ENCODE measurements at regions not wholly inside any gene's neighbourhood (a gene's known extent, or its start where the extent isn't known, plus 50 kb on each side); places are given as distances from the start of the nearest gene placed in this dataset.

DNA sequence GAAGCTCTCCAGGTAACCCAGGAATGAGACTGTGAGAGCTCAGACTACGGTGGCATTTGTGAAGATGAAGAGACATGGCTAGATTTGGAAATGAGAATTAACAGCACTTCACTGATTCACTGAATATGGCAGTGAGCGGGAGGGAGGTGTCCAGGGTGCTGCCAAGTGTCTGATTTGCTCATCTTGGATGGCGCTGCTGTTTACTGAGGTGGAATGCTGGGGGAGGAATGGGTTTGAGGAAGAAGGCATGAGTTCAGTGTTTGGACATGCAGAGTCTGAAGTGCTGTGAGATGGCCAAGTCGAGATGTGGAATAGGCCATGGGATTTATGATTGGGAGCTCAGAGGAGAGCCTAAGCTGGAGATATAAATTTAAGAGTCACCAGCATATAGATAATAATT is 437.1 kb upstream of the NPVF start:
- TF ChIP-seq, protein P1, sequence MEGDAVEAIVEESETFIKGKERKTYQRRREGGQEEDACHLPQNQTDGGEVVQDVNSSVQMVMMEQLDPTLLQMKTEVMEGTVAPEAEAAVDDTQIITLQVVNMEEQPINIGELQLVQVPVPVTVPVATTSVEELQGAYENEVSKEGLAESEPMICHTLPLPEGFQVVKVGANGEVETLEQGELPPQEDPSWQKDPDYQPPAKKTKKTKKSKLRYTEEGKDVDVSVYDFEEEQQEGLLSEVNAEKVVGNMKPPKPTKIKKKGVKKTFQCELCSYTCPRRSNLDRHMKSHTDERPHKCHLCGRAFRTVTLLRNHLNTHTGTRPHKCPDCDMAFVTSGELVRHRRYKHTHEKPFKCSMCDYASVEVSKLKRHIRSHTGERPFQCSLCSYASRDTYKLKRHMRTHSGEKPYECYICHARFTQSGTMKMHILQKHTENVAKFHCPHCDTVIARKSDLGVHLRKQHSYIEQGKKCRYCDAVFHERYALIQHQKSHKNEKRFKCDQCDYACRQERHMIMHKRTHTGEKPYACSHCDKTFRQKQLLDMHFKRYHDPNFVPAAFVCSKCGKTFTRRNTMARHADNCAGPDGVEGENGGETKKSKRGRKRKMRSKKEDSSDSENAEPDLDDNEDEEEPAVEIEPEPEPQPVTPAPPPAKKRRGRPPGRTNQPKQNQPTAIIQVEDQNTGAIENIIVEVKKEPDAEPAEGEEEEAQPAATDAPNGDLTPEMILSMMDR (IDR thresholded peaks at IDR 0.05), result no peak
- TF ChIP-seq POLR2A (IDR thresholded peaks at IDR 0.05), result no peak
- peaks cover 0 to 44% (median 21%) of the 10 kb centered on the region in 3 donors for H3K4me1 ChIP-seq
- H3K36me3 ChIP-seq, result no peaks in the 10 kb centered on the region
- DNase-seq, result no peak
- no peak overlapping the region for H3K4me3 ChIP-seq
- H3K9me3 ChIP-seq, result no peaks in the 10 kb centered on the region
- H3K27ac ChIP-seq, result peak overlapping the region in 3 of 4 donors; percentile 61 to 82 (median 81)
- peaks cover 0 to 4% (median 0%) of the 10 kb centered on the region in 4 donors for H3K27me3 ChIP-seq
- intact Hi-C loops (cut with DNase I), result no loop called here
- WGBS, 2 donors, result 35 to 60% methylated on average over 4 of the region's 4 CpGs

DNA sequence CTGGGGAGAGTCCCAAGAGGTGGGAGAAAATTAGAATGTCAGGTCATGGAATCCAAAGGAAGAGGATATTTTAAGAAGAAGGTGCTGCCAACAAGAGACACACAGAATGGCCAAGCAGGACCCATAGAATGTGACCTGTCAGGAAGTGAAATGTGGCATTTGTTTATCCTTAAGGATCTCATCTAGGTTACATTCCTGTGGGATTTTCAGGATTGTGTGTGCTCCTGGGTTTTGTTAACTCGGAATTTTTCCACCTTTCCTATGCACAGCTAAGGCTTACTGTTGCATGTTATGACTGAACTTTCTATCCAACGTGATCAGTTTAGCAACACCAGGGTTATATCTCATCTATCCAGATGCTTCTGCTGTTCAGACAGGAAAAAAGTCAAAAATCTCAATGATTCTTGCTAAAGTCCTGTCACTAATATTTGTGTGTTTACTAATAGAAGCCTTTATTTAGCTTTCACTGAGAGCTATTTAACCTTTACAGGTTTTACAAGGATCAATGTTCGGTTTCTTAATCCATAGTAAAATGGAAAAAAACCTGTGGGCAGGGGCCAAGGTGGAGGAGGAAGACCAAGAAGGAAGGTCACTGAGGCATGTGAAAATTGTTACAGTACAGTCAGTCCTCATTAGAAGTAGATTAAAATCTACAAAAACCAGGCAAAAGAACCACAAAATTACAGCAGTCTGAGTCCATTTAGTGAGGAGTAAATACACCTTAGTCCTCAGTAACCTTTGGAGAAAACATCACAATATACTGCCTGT is 437.8 kb upstream of the NPVF start:
- no peak for DNase-seq
- WGBS, 2 donors, result 44 to 60% methylated on average over 3 of the region's 3 CpGs
- no peak overlapping the region for H3K4me3 ChIP-seq
- TF ChIP-seq, protein P1 (IDR thresholded peaks at IDR 0.05), result no peak
- TF ChIP-seq POLR2A (IDR thresholded peaks at IDR 0.05), result no peak
- H3K27me3 ChIP-seq, result peaks cover 0 to 4% (median 0%) of the 10 kb centered on the region in 4 donors
- H3K4me1 ChIP-seq, result peaks cover 0 to 51% (median 21%) of the 10 kb centered on the region in 3 donors
- no peaks in the 10 kb centered on the region for H3K9me3 ChIP-seq
- H3K27ac ChIP-seq, result peak overlapping the region; percentile 35 to 82 (median 71)
- intact Hi-C loops (cut with DNase I), result no loop called here
- H3K36me3 ChIP-seq, result no peaks in the 10 kb centered on the region

DNA sequence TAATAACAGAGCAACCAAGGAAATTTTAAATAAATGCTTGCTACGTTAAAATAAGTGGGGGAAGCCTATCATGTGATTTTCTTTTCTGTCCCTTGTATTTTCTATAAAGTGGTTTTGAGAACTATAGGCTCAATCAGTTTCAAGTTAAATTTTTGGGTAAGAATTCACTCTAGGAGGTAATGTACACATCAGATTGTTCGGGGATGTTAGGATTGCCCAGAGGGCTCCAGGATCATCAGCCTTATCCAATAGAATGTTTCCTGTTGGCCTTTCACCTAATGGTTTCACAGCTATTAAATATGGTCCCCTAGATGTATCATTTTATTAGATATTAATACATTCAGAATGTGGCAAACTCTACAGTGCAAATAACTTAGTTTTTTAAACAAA is 438.4 kb upstream of the NPVF start:
- Histone ChIP-seq H3K27ac (peak overlapping the region in 3 of 4 donors; percentile 61 to 82 (median 81)), H3K4me1 (peaks cover 0 to 56% (median 21%) of the 10 kb centered on the region in 3 donors), H3K9me3 (no peaks in the 10 kb centered on the region), H3K4me3 (no peak overlapping the region), H3K36me3 (no peaks in the 10 kb centered on the region), H3K27me3 (peaks cover 0 to 4% (median 0%) of the 10 kb centered on the region in 4 donors)
- intact Hi-C loops (cut with DNase I), result no loop called here
- WGBS, 2 donors, result 69 to 77% methylated on average over 2 of the region's 2 CpGs
- no peak for DNase-seq
- no peak for TF ChIP-seq POLR2A (IDR thresholded peaks at IDR 0.05)
- TF ChIP-seq, protein P1 (IDR thresholded peaks at IDR 0.05), result no peak

DNA sequence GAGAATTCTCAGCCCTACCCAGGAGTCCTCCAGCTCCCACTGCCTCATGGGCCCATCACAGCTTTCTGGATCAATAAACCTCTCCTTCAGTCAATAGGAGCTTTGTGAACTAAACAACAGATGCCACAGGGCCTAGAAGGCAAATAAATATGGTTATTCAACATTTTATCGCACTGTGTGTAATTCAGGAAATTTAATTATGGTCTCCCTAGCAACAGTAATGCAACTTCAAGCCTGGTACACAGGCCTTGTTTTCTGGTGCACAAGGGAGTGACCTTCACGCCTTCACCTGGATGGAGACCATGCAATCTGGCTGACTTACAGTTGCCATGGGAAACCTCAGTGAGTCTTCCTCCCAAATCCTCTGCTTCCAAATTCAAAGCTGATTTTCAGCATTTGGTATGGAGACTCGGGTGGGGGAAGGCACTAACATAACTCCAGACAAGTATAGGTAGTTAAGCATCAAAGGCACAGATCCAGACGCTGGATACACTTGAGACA is 441.0 kb upstream of the NPVF start:
- no peak for DNase-seq
- peaks cover 0 to 46% (median 10%) of the 10 kb centered on the region in 3 donors for H3K4me1 ChIP-seq
- no peaks in the 10 kb centered on the region for H3K27me3 ChIP-seq
- no peaks in the 10 kb centered on the region for H3K9me3 ChIP-seq
- no peak overlapping the region for H3K4me3 ChIP-seq
- H3K36me3 ChIP-seq, result no peaks in the 10 kb centered on the region
- TF ChIP-seq, protein P1 (IDR thresholded peaks at IDR 0.05), result no peak
- no peak for TF ChIP-seq POLR2A (IDR thresholded peaks at IDR 0.05)
- H3K27ac ChIP-seq, result peak overlapping the region in 3 of 4 donors; percentile 67 to 83 (median 83)
- intact Hi-C loops (cut with DNase I), result no loop called here
- 72 to 79% methylated on average over 4 of the region's 4 CpGs for WGBS, 2 donors
